Kidney epithelial cell (primary cell): ENCODE measurements at regions not wholly inside any gene's neighbourhood (a gene's known extent, or its start where the extent isn't known, plus 50 kb on each side); places are given as distances from the start of the nearest gene placed in this dataset.

Experiments used
- DNase-seq: peaks from one replicate; pipeline ENCODE4 v3.0.0-alpha.2; 2010; ENCODE audit warnings: low read depth
- H3K27me3 ChIP-seq: 2 replicates; pipeline ENCODE4 v1.6.0; 2011; ENCODE audit warnings: low read length; ENCODE audit not compliant: control insufficient read depth, insufficient read depth
- H3K36me3 ChIP-seq: 2 replicates; pipeline ENCODE4 v1.5.1; 2011; ENCODE audit warnings: low read length; ENCODE audit not compliant: control insufficient read depth, insufficient read depth
- H3K4me3 ChIP-seq: 2 replicates; pipeline ENCODE4 v1.5.1; 2011; ENCODE audit warnings: low read depth, mild to moderate bottlenecking, control low read depth, low read length
- TF ChIP-seq, protein P1 (sequence below): IDR thresholded peaks from 2 replicates; pipeline ENCODE4 v1.5.1; 2011; ENCODE audit warnings: mild to moderate bottlenecking, moderate library complexity, low read length, control low read depth, inconsistent platforms; ENCODE audit not compliant: insufficient read depth, poor library complexity, severe bottlenecking

DNA sequence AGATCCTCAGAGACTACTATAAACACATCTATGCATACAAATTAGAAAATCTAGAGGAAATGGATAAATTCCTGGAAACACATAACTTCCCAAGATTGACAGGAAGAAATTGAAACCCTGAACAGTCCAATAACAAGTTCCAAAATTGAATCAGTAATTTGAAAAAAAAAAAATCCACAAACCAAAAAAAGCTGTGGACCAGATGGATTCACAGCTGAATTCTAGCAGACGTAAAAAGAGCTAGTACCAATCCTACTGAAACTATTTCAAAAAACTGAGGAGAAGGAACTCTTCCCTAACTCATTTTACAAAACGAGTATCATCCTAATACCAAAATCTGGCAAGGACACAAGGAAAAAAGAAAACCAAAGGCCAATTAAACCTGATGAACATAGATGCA is 77.0 kb upstream of the FXR1 start:
- no peak for DNase-seq
- TF ChIP-seq, protein P1, sequence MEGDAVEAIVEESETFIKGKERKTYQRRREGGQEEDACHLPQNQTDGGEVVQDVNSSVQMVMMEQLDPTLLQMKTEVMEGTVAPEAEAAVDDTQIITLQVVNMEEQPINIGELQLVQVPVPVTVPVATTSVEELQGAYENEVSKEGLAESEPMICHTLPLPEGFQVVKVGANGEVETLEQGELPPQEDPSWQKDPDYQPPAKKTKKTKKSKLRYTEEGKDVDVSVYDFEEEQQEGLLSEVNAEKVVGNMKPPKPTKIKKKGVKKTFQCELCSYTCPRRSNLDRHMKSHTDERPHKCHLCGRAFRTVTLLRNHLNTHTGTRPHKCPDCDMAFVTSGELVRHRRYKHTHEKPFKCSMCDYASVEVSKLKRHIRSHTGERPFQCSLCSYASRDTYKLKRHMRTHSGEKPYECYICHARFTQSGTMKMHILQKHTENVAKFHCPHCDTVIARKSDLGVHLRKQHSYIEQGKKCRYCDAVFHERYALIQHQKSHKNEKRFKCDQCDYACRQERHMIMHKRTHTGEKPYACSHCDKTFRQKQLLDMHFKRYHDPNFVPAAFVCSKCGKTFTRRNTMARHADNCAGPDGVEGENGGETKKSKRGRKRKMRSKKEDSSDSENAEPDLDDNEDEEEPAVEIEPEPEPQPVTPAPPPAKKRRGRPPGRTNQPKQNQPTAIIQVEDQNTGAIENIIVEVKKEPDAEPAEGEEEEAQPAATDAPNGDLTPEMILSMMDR = no peak
- Histone ChIP-seq H3K27me3 (no peaks in the 10 kb centered on the region), H3K4me3 (no peak overlapping the region), H3K36me3 (no peaks in the 10 kb centered on the region)

DNA sequence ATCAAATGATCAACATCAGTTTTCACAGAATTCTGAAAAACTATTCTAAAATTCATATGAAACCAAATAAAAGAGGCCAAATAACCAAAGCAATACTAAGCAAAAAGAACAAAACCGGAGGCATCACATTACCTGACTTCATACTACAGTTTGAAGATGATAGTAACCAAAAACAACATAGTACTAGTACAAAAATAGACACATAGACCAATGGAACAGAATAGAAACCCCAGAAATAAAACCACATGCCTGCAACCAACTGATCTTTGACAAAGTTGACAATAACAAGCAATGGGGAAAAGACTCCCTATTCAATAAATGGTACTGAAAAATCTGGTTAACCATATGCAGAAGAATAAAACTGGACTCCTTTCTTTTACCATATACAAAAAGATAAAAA is 75.7 kb upstream of the FXR1 start:
- TF ChIP-seq, protein P1 = no peak
- no peak overlapping the region for H3K4me3 ChIP-seq
- no peak for DNase-seq
- H3K27me3 ChIP-seq = no peaks in the 10 kb centered on the region
- no peaks in the 10 kb centered on the region for H3K36me3 ChIP-seq

GRCh38 chr3:180854887-180855286 is 57.6 kb upstream of the FXR1 start:
- H3K27me3 ChIP-seq = no peaks in the 10 kb centered on the region
- no peaks in the 10 kb centered on the region for H3K36me3 ChIP-seq
- TF ChIP-seq, protein P1 = no peak
- DNase-seq = no peak
- H3K4me3 ChIP-seq = no peak overlapping the region

GRCh38 chr3:180855364-180855763 is 57.1 kb upstream of the FXR1 start:
- DNase-seq = no peak
- Histone ChIP-seq H3K27me3 (no peaks in the 10 kb centered on the region), H3K4me3 (no peak overlapping the region), H3K36me3 (no peaks in the 10 kb centered on the region)
- TF ChIP-seq, protein P1 = peak; percentile 21

DNA sequence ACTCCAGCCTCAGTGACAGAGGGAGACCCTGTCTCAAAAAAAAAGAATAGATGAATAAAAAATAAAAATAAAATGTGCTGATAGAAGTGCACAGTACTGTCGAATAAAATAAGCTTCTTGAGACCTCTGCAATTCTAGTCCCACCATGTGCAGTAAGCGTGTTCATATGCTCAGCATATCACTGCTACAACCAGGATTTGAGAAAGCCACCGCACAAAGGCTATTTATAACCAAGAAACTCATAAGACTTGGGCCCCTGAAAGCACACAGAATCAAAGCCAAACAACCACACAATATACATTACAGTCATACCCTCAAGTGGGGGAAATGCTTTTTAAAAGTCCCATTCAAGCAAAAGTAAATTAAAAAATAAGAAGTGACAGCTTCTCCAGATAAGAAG is 56.5 kb upstream of the FXR1 start:
- DNase-seq = no peak
- H3K4me3 ChIP-seq = no peak overlapping the region
- H3K27me3 ChIP-seq = no peaks in the 10 kb centered on the region
- H3K36me3 ChIP-seq = no peaks in the 10 kb centered on the region
- TF ChIP-seq, protein P1 = no peak

DNA sequence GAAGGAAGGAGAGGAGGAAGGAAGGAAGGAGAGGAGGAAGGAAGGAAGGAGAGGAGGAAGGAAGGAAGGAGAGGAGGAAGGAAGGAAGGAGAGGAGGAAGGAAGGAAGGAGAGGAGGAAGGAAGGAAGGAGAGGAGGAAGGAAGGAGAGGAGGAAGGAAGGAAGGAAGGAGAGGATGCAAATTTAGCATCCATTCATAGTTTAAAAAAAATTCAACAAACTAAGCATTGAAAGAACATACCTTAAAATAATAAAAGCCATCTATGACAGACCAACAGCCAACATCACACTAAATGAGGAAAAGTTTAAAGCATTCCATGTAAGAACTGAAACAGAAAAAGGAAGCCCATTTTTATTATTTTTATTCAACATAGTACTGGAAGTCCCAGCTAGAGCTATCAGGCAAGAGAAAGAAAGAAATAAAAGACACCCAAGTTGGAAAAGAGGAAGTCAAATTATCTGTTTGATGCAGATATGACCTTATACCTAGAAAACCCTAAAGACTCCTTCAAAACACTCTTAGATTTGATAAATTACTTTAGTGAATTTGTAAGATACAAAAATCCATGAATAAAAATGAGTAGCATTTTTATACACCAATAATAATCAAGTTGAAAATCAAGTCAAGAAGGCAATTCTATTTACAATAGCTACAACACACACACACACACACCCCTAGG is 52.2 kb upstream of the FXR1 start:
- no peak for DNase-seq
- H3K36me3 ChIP-seq = no peaks in the 10 kb centered on the region
- TF ChIP-seq, protein P1 = no peak
- H3K4me3 ChIP-seq = no peak overlapping the region
- H3K27me3 ChIP-seq = no peaks in the 10 kb centered on the region
